Activated CD8-positive, alpha-beta memory T cell treated with anti-CD3 and anti-CD28 coated beads for 48 hours (primary cell): ENCODE measurements at regions not wholly inside any gene's neighbourhood (a gene's known extent, or its start where the extent isn't known, plus 50 kb on each side); places are given as distances from the start of the nearest gene placed in this dataset.
"Not testable (repeated sequence)": the region's sequence is repeated elsewhere in the genome, so short reads cannot be mapped to it uniquely, and the experiment has no call there.

Source experiments
- DNase-seq, 3 experiments: peaks; one replicate each; pipeline ENCODE4 v3.0.0-alpha.2; 2020; ENCODE audit warnings: low read depth in 2 of 3, low spot score in 2 of 3

GRCh38 chrX:128805236-128805635 is 718.1 kb downstream of the SMARCA1 start:
- no peak for DNase-seq

DNA sequence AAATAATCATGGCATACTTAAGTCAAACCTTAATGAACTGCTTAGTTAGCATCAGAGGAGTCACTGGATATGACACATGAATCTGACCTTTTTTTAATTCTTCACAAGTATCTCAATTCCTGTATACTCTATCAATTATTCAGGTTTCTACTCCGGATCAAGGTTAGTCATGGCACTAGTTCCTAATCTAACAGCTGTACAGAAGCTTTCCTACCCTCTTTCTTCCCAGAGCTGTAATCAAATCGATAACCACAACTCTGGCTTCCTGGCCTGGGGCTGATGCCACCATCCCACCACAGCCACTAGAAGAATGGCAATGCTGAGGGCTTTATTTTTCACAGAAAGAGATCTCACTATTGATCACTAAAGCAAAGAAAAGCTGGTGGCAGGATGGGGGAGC is 718.5 kb downstream of the SMARCA1 start:
- DNase-seq = no peak

DNA sequence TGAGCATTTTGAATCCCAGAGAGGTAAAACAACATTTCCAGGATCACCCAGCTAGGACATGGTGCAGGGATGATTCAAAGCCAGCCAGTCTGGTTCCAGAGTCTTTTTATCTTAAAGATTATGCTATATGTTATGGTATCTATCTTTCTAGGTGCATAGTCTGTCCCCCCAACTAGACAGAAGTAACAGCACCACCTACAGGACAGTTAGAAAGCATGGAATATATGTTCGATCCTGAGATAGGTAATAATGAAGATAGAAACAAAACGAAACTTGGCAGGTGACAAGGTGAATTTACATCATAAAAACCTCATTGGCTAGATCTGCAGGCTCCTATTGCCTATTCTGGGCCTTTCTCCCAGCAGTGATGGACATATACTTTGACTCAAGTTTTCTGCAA is 723.2 kb downstream of the SMARCA1 start:
- DNase-seq = no peak

DNA sequence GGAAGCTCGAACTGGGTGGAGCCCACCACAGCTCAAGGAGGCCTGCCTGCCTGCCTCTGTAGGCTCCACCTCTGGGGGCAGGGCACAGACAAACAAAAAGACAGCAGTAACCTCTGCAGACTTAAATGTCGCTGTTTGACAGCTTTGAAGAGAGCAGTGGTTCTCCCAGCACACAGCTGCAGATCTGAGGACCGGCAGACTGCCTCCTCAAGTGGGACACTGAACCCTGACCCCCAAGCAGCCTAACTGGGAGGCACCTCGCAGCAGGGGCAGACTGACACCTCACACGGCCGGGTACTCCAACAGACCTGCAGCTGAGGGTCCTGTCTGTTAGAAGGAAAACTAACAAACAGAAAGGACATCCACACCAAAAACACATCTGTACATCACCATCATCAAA is 730.9 kb upstream of the ACTRT1 start:
- DNase-seq = not testable (repeated sequence)

- DNase-seq = no peak
These were observed 729.3 kb upstream of the ACTRT1 start for GRCh38 chrX:128781506-128781905.

DNA sequence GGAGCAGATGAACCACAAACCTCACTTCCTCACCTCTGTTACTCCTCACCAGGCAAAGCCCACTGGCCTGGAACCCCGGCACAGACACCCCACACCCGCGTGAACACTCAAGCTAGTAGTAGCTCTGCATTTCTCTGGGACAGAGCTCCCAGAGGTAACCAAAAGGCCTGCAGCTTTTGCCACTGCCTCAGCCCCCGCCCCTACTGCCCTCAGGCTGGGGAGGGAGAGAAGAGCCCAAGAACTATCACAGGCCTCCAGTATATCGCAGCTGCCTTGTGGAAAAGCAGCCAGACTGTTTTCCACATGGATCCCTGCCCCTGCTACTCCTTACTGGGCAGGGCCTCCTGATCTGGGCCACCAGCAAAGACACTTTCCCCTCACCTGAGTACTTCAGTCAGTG is 728.7 kb upstream of the ACTRT1 start:
- no peak for DNase-seq

DNA sequence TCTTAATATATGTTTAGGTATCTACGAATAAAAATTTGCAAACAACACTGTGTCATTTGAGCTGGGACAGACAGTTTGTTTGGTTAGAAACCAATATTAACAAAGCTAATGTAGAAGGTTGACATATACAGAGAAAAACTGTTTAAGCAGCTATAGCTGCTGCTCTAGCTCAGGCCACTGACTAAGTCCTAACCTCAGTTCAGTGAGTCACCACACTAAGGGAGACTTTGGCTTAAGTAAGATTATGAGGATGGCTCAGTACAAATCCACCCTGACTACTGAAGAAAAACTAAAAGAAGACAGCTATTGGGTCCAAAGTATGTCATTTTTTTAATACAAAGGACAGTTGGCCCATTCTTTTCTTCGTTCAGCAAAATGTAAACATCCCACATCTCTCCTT is 717.3 kb upstream of the ACTRT1 start:
- DNase-seq = no peak

DNA sequence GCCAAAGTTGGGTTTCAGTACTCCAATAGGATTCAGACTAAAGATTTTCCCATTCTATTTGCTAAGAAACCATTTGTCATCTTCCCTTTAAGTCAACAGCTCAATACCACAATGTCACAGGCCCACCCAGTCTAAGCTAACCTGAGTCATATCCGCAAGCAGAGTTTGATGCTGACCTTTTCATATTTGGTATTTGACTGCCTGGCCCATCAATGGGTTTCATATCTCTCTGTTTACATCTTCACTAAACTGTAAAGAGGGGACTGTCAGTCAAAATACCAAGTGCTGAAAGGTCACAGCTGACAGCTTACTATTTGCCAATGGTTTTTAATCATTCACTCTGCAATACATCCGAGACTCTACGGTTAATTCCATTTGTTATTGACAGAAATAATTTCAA is 707.5 kb upstream of the ACTRT1 start:
- no peak for DNase-seq

DNA sequence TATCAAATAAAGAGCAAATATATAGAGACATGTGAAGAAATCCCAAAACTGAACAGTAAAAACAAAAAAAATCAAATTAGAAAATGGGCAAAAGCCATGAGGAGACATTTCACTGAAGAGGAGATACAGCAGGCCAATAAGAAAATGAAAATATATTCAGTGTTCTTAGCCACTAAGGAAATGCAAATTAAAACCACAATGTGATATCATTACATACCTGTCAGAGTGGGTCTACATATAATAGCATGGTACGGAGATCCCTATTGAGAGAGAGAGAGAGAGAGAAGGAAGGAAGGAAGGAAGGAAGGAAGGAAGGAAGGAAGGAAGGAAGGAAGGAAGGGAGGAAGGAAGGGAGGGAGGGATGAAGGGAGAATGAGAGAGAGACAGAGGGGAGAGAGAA is 707.0 kb upstream of the ACTRT1 start:
- no peak for DNase-seq

DNA sequence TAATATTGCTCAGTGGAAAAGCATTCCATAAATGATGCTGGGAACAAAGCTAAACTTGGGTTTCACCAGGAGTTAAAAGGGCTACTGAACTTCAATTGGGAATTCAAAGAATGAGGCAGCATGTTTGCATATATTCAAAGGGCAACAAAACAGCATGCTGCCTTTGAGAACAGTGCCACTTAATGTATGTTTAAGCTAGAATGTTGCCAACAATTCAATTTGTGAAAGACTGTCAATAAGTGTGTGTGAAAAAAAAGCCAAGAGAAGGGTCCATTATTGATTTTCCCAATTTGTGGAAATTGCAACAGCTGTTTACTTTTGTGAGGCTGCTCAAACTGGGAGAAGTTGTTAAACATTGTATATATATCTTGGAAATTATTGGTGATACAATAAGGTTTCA is 701.9 kb upstream of the ACTRT1 start:
- DNase-seq = no peak

- no peak for DNase-seq
These were observed 687.3 kb upstream of the ACTRT1 start for GRCh38 chrX:128739539-128739938.

GRCh38 chrX:128728943-128729342 is 676.7 kb upstream of the ACTRT1 start:
- DNase-seq = no peak

DNA sequence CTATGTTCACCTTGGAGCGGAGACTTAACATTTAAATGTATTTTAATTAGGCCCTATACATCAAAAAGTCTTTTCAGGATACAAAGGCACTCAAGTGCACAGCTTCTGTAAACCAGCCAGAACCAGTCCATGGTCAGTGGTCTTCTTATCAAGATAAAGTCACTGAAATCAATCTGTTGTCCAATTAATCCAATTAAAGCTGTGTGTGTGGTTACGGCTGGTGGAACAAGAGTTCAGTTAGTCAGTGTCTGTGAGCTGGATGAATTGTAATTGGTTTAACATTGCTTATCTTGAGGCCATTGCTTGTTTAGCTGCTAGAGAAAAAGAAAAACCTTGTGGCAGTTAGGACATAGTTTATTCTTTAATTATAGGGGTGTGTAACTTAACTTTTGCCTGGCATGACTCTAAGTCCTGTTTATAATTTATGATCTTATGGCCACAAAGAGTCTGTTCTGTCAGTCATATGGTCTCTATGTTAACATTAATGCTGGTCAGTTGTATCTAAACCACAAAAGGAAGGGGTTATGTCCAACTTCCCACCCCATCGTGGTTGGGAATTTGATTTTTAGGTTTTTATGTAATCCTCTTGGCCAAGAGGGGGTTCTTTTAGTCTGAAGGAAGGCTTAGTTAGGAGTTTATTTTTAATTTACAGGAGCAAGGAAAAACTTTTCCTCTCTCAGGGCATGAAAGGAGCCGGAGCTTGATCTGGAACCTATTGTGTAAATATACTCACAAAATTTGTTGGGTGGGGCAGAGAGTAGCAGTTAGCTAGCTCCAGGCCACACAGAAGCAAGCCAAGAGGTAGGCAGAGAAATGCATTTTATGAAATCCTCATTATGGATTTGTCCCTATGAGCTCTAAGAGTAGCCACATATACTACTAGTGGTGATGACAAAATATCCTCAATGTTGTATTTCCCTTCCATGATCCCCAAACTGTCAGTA is 665.7 kb upstream of the ACTRT1 start:
- no peak for DNase-seq

DNA sequence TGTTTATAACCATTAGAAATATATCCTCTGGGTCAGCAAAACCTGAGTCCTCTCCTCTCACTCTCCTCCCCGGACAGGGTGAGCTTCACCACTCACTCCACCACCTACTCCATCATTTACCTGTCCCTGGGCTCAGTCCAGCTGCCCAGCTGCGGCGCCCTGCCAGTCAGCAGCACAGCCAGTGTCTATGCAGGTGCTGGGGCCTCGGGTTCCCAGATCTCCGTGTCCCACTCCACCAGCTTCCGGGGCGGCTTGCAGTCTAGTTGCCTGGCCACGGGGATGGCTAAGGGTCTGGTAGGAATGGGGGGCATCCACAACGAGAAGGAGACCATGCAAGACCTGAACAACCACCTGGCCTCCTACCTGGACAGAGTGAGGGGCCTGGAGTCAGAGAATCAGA is 662.2 kb upstream of the ACTRT1 start:
- DNase-seq = no peak

DNA sequence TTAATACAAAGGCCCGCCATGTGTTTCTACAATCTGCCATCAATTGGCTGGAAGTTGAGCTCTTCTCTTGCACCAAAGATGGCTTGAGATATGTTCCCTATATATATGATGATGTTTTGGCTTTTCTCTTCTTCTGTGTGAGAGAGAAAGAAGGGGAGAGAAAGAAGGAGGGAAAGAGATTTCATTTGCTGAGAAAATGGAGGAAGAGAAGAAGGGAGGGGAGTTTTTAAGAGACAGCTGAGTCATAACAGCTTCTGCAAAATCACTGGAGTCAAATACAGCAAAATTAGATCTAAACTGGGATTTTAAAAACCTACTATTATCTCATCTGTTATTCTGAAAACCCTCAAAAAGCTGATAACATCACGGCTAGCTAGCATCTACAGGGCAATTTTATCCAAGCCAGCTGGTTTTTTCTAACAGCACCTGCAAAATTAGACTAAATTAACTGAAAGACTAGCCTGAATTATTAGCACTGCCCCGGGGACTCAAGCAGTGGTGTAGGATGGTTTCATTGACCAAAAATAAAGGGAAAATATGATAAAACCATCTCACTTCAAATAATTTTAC is 647.6 kb upstream of the ACTRT1 start:
- no peak for DNase-seq

DNA sequence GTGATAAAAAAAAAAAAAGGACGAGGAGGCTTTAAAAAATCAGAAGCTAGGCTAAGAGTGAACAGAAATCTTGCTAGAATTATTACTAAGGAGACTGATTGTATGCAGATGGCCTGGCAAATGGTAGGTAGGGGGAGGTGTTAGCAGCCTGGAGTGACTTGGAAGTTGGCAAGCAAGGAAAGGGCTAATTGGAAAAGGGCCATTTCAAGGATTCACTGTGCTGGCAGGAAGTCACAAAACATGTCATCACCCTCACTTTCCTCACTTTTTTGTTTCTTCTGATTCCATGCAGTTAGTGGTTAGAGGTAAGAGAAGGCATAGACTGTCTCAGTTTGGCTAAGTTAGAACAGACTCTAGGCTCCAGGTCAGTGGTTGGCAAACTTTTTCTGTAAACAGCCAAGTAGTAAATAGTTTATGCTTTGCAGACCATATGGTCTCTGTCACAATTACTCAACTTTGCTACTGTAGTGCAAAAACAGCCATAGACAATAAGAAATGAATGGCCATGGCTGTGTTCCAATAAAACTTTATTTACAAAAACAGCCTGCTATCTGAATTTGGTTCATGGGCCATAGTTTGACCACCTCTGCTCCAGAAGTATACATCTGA is 646.5 kb upstream of the ACTRT1 start:
- no peak for DNase-seq

DNA sequence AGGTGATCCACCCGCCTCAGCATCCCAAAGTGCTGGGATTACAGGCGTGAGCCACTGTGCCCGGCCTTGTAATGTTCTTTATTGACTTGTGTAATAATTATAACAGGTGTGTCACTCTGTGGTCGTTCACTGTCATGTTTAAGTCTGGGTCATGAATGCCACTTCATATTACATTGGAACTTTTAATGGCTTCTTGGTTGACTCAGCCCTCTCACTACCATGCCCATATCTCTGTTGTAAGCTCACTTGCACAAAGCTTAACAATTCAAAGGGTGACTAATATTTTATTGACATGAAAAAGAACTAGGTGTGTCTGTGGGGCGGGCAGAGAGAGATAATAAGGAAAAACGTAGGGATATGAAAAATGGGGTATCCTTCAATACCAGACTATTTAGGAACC is 639.7 kb upstream of the ACTRT1 start:
- DNase-seq = no peak

DNA sequence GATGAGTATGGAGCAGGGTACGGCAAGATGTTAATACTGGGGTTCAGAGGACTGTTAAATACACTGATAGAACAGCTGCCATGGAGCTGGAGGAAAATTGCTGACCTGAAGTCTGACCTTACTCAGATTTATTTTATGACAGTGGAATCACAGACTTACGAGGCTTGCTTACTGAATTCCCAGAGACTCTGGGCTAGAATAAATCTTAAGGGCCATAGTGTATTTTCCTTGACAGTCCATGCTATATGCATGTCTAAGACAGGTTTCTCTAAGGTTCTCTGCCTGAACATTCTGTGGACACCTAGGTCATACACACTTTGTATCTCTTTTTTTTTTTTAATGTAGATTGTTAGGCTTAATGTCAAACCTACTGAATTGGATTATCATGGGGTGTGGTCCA is 633.2 kb upstream of the ACTRT1 start:
- no peak for DNase-seq

- no peak for DNase-seq
These were observed 624.4 kb upstream of the ACTRT1 start for GRCh38 chrX:128676651-128677050.

GRCh38 chrX:128674326-128675086 is 622.3 kb upstream of the ACTRT1 start:
- not testable (repeated sequence) for DNase-seq

DNA sequence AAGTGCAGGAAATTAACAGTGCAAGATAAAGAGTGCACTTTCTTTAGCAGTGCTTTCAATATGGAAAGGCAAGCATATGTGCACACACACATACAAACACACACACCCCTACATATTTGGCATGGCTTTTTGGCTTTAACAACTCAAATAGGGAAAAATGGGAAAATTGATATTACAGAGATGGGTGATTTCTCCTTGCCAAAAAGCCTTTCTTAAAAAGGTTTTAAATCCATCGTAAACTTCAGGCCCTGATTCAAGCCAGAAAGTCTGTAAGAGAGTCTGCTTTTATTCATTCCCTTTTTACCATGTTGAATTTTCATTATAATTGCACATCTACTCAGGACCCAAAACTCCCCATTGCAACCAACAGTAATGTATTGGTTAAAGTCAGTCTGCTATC is 612.0 kb upstream of the ACTRT1 start:
- no peak for DNase-seq
